H54 (cell line): ENCODE measurements at regions not wholly inside any gene's neighbourhood (a gene's known extent, or its start where the extent isn't known, plus 50 kb on each side); places are given as distances from the start of the nearest gene placed in this dataset.
"Not testable (repeated sequence)": the region's sequence is repeated elsewhere in the genome, so short reads cannot be mapped to it uniquely, and the experiment has no call there.

Source experiments
- DNase-seq: peaks from one replicate; pipeline ENCODE4 v3.0.0; 2011; ENCODE audit warnings: low spot score, mixed read lengths; ENCODE audit not compliant: insufficient read length
- FAIRE-seq: peaks from 3 replicates; lab custom pipeline; 2011; peaks lifted over from hg19 to GRCh38; lab: Jason Lieb, UNC
- POLR2A ChIP-seq: IDR thresholded peaks from 2 replicates; pipeline ENCODE4 v1.6.1; 2011; ENCODE audit warnings: low read depth, mild to moderate bottlenecking, low read length

- FAIRE-seq, result no peak
- TF ChIP-seq POLR2A, result no peak
- no peak for DNase-seq
Observed at GRCh38 chr3:35198857-35199256, 440.5 kb upstream of the ARPP21 start.

GRCh38 chr3:35200056-35200455, 439.3 kb upstream of the ARPP21 start:
- FAIRE-seq, result peak; percentile 91
- TF ChIP-seq POLR2A, result no peak
- peak; percentile 4 for DNase-seq

GRCh38 chr3:35201211-35201610, 438.1 kb upstream of the ARPP21 start:
- no peak for TF ChIP-seq POLR2A
- no peak for FAIRE-seq
- no peak for DNase-seq

GRCh38 chr3:35215525-35216500, 423.5 kb upstream of the ARPP21 start:
- DNase-seq, result no peak
- no peak for TF ChIP-seq POLR2A
- FAIRE-seq, result no peak

- TF ChIP-seq POLR2A, result no peak
- FAIRE-seq (no peak), DNase-seq (no peak)
Observed at GRCh38 chr3:35216501-35217266, 422.6 kb upstream of the ARPP21 start.

- no peak for TF ChIP-seq POLR2A
- DNase-seq (no peak), FAIRE-seq (no peak)
Observed at GRCh38 chr3:35223632-35224394, 415.5 kb upstream of the ARPP21 start.

- FAIRE-seq, result no peak
- DNase-seq, result no peak
- no peak for TF ChIP-seq POLR2A
Observed at GRCh38 chr3:35224565-35225295, 414.6 kb upstream of the ARPP21 start.

- DNase-seq (no peak), FAIRE-seq (no peak)
- no peak for TF ChIP-seq POLR2A
Observed at GRCh38 chr3:35241236-35241635, 398.1 kb upstream of the ARPP21 start.

GRCh38 chr3:35254917-35255316, 384.4 kb upstream of the ARPP21 start:
- FAIRE-seq (no peak), DNase-seq (no peak)
- TF ChIP-seq POLR2A, result no peak

- no peak for TF ChIP-seq POLR2A
- DNase-seq, result no peak
- no peak for FAIRE-seq
Observed at GRCh38 chr3:35257641-35258040, 381.7 kb upstream of the ARPP21 start.

GRCh38 chr3:35262406-35262805, 376.9 kb upstream of the ARPP21 start:
- FAIRE-seq (no peak), DNase-seq (no peak)
- TF ChIP-seq POLR2A, result no peak

- FAIRE-seq, result no peak
- TF ChIP-seq POLR2A, result no peak
- DNase-seq, result no peak
Observed at GRCh38 chr3:35263477-35263876, 375.8 kb upstream of the ARPP21 start.

GRCh38 chr3:35266065-35266464, 373.3 kb upstream of the ARPP21 start:
- FAIRE-seq, DNase-seq: not testable (repeated sequence)
